ENCODE measurements at regions not wholly inside any gene's neighbourhood (a gene's known extent, or its start where the extent isn't known, plus 50 kb on each side); places are given as distances from the start of the nearest gene placed in this dataset.

GRCh38 chr6:159380114-159380513 is 210.9 kb downstream of the FNDC1 start:
- no peak for ATAC-seq (ENCODE audit: low FRiP score)

GRCh38 chr6:159378411-159379328 is 209.5 kb downstream of the FNDC1 start:
- TF ChIP-seq CTCF (IDR thresholded peaks at IDR 0.05), result no peak
- no peak for DNase-seq (ENCODE audit: low spot score)
- ATAC-seq (ENCODE audit: low FRiP score), result peak; percentile 84

More at GRCh38 chr6:159380114-159380513, 210.9 kb downstream of the FNDC1 start:
- DNase-seq (ENCODE audit: low spot score), result no peak
- TF ChIP-seq CTCF (IDR thresholded peaks at IDR 0.05), result no peak

GRCh38 chr6:159376516-159377158 is 207.4 kb downstream of the FNDC1 start:
- ATAC-seq (ENCODE audit: low FRiP score), result peak; percentile 60
- no peak for TF ChIP-seq CTCF (IDR thresholded peaks at IDR 0.05)
- no peak for DNase-seq (ENCODE audit: low spot score)

GRCh38 chr6:159375014-159375413 is 205.8 kb downstream of the FNDC1 start:
- DNase-seq (ENCODE audit: low spot score) (no peak), ATAC-seq (ENCODE audit: low FRiP score) (no peak)
- no peak for TF ChIP-seq CTCF (IDR thresholded peaks at IDR 0.05)

- no peak for DNase-seq (ENCODE audit: low spot score)
Measured at GRCh38 chr6:159373670-159374069, 204.5 kb downstream of the FNDC1 start.

GRCh38 chr6:159372333-159372732 is 203.1 kb downstream of the FNDC1 start:
- DNase-seq (ENCODE audit: low spot score), result no peak
- no peak for TF ChIP-seq CTCF (IDR thresholded peaks at IDR 0.05)
- no peak for ATAC-seq (ENCODE audit: low FRiP score)

More at GRCh38 chr6:159373670-159374069, 204.5 kb downstream of the FNDC1 start:
- TF ChIP-seq CTCF (IDR thresholded peaks at IDR 0.05), result no peak
- ATAC-seq (ENCODE audit: low FRiP score), result no peak
